HG03045 (cell line): ENCODE measurements at regions not wholly inside any gene's neighbourhood (a gene's known extent, or its start where the extent isn't known, plus 50 kb on each side); places are given as distances from the start of the nearest gene placed in this dataset.
"Not testable (repeated sequence)": the region's sequence is repeated elsewhere in the genome, so short reads cannot be mapped to it uniquely, and the experiment has no call there.

ENCODE experiments used
- ATAC-seq: cut with Tn5 transposase; IDR thresholded peaks from one replicate; pipeline ENCODE4 v1.9.1; 2021; ENCODE audit warnings: mild to moderate bottlenecking, moderate library complexity; ENCODE audit not compliant: unreplicated experiment

DNA sequence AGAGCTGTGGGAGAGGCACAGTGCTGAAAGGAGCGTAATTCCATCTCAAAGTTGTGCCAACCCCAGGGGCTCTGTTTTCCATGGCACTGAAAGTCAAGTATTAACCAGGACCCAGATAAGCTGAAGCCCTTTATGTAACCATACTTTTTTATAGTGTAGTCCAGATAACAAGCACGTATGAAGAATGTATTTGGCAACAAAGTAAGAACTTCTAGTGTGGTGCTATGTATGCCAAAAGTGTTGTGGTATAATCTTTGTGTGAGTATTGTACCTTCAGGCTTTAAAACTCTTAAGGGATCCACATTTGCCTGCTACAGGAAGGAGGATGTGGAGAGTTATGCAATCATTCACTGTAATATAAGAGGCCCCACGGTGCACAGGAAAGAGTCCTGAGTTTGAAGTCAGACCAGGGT is 129.4 kb downstream of the IBTK start:
- ATAC-seq, result no peak

DNA sequence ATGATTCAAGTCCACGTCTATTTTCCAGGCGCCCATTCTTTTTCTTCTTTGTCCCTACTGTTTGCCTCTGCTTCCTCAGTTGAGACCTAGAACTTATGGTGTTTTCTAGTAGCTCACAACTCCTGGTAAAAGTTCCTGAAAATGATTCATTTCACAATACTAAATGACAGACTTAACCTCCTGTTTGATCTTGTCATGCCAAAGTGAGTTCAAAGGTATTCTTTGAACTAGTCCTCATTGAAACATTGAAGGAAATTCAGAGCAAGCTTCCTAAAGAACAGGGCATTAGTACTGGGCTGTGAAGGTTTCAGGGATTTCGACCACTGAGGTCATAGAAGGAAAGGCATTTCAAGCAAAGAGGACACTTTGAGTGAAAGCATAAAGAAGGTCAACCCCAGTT is 132.8 kb downstream of the IBTK start:
- no peak for ATAC-seq

DNA sequence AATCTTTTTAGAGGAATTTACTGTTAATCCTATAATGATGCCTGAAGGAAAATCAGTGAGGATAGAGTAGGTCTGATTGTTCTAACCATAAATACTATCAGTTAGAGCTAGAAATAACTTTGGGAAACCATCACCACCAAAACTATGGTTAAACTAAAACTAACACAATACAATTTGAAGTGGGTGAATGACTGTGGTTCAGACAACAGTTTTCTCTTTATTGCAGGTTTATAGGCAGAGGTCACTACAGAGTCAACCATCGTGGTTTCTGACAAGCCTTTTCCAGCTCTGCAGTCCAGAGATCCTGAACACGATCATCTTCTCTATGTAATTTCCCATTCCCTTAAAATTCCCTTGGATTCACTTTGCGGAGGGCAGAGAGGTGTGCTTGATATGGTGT is 134.3 kb downstream of the IBTK start:
- no peak for ATAC-seq

DNA sequence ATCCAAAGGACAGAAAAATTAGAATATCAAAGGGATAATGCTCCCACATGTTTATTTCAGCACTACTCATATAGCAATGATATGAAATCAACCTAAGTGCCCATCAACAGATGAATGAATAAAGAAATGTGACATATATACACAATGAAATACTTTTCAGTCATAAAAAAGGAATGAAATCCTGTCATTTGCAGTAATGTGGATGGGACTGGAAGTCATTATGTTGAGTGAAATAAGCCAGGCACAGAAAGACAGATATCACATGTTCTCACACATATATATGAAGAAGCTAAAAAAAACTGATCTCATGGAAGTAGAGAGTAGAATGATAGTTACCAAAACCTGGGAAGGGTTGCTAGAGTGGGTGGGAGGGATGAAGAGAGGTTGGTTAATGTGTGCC is 135.7 kb downstream of the IBTK start:
- no peak for ATAC-seq

DNA sequence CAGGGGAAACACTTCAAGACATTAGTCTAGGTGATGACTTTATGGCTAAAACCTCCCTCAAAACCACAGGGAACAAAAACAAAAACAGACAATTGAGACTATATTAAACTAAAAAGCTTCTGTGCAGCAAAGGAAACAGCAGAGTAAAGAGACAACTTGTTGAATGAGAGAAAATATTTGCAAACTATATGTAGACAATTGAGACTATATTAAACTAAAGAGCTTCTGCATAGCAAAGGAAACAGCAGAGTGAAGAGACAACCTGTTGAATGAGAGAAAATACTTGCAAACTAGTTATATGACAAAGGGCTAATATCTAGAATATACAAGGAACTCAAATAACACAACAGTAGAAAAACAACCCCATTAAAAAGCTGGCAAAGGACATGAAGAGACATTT is 136.4 kb downstream of the IBTK start:
- no peak for ATAC-seq

DNA sequence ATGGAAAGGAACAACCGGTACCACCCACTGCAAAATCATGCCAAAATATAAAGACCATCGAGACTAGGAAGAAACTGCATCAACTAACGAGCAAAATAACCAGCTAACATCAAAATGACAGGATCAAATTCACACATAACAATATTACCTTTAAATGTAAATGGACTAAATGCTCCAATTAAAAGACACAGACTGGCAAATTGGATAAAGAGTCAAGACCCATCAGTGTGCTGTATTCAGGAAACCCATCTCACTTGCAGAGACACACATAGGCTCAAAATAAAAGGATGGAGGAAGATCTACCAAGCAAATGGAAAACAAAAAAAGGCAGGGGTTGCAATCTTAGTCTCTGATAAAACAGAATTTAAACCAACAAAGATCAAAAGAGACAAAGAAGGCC is 144.4 kb downstream of the IBTK start:
- not testable (repeated sequence) for ATAC-seq

DNA sequence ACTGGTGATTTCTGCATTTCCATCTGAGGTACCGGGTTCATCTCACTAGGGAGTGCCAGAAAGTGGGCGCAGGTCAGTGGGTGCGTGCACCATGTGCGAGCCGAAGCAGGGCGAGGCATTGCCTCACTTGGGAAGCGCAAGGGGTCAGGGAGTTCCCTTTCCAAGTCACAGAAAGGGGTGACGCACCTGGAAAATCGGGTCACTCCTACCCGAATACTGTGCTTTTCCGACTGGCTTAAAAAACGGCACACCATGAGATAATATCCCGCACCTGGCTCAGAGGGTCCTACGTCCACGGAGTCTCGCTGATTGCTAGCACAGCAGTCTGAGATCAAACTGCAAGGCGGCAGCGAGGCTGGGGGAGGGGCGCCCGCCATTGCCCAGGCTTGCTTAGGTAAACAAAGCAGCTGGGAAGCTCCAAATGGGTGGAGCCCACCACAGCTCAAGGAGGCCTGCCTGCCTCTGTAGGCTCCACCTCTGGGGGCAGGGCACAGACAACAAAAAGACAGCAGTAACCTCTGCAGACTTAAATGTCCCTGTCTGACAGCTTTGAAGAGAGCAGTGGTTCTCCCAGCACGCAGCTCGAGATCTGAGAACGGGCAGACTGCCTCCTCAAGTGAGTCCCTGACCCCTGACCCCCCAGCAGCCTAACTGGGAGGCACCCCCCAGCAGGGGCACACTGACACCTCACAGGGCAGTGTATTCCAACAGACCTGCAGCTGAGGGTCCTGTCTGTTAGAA is 146.0 kb downstream of the IBTK start:
- ATAC-seq, result not testable (repeated sequence)

DNA sequence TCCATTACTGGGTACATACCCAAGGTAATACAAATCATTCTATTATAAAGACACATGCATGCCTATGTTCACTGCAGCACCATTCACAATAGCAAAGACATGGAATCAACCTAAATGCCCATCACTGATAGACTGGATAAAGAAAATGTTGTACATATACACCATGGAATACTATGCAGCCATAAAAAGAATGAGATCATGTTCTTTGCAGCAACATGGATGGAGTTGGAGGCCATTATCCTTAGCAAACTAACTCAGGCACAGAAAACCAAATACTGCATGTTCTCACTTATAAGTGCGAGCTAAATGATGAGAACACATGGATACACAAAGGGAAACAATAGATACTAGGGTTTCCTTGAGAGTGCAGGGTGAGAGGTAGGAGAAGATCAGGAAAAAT is 146.8 kb downstream of the IBTK start:
- not testable (repeated sequence) for ATAC-seq

DNA sequence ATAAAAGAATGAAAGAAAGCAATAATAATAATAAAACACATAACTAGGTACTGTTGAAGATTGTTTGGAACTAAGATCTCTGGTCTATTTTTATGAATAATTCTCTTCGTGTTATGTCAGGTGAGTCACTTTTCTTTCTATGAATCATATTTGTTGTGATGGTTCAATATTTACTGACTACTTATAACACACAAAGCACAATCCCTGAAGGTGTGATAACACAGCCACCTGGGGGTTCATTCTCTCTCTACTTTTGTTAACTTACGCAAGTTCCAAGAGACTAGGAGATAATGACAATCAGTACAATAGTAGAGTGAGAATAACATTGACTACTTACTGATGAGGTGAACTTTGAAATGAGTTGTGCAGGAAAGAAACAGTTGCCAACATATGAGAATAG is 149.9 kb downstream of the IBTK start:
- no peak for ATAC-seq

DNA sequence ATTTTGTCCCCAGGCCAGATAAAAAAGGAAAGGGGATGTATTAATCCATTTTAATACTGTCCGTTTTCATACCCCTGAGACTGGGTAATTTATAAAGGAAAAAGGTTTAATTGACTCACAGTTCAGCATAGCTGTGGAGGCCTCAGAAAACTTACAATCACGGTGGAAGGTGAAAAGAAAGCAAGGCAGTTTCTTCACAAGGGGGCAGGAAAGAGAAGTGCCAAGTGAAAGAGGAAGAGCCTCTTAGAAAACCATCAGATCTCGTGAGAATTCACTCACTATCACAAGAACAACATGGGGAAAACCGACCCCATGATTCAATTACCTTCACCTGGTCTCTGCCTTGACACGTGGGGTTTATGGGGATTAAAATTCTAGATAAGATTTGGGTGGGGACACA is 152.5 kb downstream of the IBTK start:
- no peak for ATAC-seq

DNA sequence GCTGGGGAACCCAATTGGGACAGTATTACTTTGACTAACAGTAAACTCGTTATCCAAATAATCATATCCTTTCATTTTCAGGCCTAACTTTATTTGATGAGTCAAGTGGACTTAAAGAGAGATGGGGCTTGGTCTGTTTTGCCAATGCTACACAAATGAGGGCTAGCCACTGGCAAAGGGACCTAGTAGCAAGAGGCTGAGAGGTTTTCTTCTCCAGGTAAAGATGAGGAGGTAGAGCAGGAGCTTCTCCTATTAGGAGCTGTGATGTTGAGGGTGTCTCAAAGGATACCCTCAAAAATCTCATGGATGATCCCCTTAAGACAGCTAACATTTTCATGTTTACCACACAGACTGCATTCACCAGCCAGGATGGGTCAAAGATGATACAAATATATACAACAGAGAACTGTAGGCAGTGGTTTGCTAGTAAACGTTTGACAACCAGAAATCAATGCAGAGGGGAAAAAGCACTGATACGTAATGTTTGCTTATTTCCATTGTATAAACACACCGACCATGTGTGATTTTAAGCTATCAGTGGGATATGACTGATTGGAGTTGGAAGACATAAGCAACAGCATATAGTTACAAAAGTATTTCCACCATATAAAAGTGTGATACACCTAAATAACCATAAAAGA is 153.3 kb downstream of the IBTK start:
- ATAC-seq, result no peak

DNA sequence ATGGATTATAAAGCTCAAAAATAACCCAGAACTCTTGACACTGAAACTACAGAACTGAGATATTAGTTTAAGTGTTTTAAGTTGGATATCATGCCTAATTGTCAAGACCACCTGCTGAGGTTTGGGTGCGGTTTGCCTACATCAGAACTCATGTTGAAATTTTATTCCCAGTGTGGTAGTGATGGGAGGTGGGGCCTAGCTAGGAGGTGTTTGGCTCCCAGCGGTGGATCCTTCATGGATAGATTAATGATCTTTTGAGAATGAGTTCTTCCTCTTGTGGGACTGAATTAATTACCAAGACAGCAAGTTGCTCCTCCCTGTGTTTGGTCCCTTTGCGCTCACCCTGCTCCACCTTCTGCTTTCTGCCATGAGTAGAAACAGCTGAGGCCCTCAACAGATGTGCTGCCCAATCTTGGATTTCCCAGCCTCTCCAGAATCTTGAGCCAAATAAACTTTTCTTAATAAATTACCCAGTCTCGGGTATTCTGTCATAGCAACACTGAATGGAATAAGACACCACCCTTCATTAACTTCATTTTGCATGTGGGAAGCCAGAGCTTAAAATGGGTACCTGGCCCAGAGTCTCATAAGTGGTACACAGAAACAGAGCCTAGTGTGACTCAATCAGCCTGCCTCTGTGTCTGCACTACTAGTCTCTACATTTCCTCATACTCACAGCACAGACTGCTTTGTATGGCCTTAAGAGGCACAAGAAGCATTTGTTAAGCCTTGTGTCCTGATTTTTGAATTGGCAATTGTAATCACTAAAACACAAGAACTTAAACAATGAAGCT is 158.4 kb downstream of the IBTK start:
- ATAC-seq, result no peak

DNA sequence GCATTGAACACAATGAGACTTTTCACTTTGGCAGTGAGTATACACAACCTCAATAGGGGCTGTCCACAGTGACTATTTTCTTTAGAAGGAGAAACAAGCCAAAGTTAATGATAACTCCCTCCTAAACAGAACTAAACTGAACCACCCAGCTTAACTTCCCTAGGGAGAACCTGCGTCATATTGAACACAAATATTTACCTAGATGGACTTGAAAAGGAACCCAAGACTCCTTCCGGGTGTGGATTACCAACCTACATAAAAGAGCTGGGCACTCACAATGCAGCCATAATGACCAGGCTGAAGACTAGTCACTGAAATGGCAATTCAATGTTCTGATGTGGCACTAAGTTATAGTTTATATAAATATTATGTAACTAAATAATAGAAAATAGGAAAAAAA is 160.6 kb downstream of the IBTK start:
- no peak for ATAC-seq

DNA sequence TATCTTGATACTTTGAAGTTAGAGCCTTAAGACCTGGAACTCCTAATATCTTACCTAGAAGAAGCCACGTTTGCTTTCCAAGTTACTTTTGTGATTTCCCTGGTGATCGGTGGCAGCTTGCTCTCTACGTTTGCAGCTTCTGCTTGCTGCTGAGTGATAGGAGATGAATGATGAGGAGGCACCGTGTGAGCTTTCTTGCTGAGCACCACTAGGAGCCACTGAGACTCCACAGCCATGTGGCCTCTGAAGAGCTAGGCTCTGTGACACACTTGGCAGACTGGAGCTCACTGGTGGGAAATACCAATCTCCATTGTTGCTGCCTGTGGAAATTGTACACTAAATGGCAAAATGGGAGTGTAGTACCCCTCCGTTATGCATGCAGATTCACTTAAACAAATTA is 161.8 kb downstream of the IBTK start:
- ATAC-seq, result no peak

DNA sequence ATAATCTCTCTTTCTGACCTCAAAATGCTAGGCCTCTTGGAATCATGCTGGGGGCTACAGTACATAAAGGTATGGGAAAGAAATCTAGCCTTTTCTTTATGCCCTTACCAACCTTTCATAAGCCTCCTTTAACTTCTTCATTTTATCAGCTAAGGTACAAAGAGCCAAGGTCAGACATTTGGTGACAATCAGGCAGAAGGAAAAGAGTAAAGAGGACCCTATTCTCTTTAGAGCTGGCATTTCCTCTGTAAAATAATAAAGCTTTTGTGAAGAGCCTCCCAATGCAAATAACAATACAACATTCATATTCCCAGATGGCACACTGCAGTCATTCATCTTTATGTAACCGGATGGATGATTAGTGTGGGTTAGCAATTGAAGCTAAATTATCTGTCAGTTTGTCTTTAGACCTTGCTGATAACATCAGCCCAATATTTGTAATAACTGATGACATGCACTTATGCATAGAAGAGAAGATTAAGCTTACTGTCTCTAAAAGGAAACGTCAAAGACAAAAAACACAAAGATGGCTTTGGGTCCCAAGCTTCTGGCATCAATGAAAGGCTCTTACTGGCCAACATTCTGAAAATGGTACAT is 163.1 kb downstream of the IBTK start:
- no peak for ATAC-seq

DNA sequence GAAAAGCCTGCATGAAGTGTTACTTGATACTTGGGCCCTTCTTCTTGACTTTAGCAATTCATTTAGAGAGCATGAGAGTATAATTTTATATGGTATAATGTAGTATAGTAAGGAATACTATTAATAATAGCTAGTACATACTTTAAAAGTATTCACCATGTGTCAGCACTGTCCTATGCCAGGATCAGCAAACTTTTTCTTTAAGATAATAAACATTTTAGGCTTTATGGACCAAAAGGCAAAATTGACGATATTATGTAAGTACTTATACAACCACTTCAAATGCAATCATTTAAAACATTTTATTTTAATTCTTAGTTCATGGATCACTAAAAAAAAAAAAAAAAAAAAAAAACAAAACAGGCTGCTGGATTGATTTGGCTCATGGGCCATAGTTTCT is 163.9 kb downstream of the IBTK start:
- no peak for ATAC-seq

DNA sequence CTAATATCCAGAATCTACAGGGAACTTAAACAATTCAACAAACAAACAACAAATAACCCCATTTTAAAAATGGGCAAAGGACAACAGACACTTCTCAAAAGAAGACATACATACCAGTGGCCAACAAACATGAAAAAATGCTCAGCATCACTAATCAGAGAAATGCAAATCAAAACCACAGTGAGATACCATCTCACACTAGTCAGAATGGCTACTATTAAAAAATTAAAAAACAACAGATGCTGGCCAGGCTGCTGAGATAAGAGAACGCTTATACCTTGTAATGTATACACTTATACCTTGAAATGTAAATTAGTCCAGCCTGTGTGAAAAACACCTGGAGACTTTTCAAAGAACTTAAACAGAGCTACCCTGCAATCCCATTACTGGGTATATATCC is 166.8 kb downstream of the IBTK start:
- ATAC-seq, result no peak

DNA sequence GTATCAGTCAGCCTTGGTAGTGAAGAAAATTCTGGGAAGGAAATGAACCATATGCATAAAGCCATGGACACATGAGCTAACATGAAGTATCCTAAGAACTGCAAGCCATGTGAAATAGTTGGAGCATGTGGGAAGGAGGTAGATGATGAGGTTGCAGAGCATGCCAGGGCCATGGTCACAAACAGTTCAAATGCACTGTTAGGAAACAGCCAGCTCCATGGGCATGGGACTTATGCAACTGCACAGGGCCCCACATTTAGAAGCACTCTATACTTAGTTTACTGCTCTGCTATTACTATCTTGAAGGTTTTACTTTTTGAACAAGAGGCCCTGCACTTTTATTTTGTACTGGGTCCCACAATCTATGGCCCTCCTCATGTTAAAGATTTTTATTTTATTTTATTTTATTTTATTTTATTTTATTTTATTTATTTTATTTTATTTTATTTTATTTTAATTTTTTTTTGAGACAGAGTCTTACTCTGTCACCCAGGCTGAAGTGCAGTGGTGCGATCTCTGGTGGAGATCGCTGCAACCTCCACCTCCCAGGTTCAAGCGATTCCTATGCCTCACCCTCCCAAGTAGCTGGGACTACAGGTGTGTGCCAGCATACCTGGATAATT is 169.1 kb downstream of the IBTK start:
- ATAC-seq, result no peak

DNA sequence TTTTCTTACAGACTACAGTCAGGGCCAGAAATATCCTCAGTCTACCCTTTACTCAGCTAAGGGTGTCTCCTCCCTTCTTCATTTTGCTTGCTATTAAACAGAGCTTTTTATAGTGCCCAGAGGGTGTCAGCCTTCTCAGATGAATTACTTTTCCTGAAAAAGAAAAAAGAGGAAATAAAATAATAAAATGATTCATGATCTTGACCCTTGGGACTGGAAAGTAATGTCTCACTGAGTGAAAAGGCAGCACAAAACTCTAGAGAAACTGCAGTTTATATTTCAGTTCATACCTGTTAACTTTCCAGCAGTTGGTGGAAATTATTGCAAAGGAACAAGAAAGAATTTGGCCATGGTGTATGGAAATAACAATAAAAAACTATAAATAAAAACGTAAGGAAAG is 170.6 kb downstream of the IBTK start:
- ATAC-seq, result no peak

DNA sequence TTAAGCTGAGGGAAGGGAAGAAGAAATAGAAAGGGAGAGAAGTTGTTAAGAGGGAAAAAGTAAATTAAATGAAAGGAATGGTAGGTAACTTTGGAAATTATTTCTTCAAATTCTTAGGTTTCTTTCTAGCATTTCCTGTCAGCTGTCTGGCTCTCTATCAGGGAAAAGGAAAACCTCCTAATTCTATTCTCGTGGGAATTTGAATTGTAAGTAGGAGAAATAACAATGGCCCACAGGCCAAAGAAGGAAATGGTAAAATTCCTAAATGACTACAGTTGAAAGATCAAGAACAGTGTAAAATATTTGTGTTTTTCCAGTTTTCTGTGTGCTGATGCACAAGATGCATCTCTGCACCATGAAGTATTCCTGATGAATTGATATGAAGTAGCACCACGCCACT is 173.0 kb downstream of the IBTK start:
- ATAC-seq, result no peak

DNA sequence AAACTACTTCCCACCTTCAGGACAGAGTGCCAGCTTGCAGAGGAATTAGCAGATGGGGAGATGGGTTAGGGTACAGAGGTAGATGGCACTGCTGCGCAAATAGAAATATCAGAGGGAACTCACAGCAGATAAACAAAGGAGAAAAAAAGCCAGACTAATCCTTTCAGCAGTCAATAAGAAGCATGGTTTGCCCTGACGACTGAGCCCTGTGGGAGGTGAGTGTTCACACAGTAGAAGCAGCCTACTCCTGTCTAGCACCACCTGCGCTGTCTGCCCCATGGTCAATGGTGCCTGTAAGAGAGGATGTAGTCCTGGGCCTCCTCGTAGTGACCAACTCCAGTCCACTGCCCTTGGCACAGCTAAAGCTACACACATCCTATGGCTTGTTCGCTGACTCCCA is 174.1 kb downstream of the IBTK start:
- ATAC-seq, result no peak
